H7 (cell line): ENCODE measurements at regions not wholly inside any gene's neighbourhood (a gene's known extent, or its start where the extent isn't known, plus 50 kb on each side); places are given as distances from the start of the nearest gene placed in this dataset.

Source experiments
- DNase-seq: peaks from one replicate; pipeline ENCODE4 v3.0.0; 2012
- H3K27me3 ChIP-seq: 2 replicates; pipeline ENCODE4 v1.6.0; 2011; ENCODE audit warnings: mild to moderate bottlenecking, low read length; ENCODE audit not compliant: control insufficient read depth, insufficient read depth
- H3K36me3 ChIP-seq: replicated peaks from 2 replicates; pipeline ENCODE4 v1.5.1; 2011; ENCODE audit warnings: low read length; ENCODE audit not compliant: control insufficient read depth, insufficient read depth
- H3K4me3 ChIP-seq: 2 replicates; pipeline ENCODE4 v1.5.1; 2011; ENCODE audit warnings: low read depth, mild to moderate bottlenecking, control low read depth, low read length, moderate library complexity; ENCODE audit not compliant: insufficient read depth

DNA sequence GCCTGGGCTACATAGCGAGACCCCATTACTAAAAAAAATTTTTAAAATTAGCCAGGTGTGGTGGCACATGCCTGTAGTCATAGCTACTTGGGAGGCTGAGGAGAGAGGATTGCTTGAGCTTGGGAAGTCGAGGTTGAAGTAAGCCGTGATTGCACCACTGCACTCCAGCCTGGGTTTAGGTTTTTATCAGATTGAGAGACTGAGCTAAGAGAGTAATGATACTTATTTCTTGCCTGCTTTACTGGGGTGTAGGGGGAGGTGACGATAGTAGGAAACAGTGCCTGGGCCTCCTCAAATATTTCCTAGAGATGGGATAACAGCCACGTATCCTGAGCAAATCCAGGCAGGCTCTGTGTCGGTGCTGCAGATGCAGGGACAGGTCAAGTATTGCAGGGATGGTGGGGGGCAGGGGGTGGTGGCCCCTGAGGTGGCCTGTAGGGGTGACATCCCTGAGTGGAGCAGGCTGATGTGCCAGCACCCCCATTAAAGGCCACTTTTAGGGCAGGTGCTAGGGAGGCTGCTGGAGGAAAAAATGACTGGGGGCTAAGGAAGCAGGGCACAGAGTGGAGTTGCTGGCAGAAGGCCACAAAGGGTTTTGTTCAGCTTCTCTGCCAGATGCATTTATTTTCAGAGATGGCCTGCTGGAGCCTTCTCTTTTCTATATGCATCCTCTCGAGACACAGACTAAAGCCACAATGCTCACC lies 130.5 kb downstream of the RHOU start:
- DNase-seq: no peak
- no peaks in the 10 kb centered on the region for H3K27me3 ChIP-seq
- no peak overlapping the region for H3K4me3 ChIP-seq
- no peaks in the 10 kb centered on the region for H3K36me3 ChIP-seq

DNA sequence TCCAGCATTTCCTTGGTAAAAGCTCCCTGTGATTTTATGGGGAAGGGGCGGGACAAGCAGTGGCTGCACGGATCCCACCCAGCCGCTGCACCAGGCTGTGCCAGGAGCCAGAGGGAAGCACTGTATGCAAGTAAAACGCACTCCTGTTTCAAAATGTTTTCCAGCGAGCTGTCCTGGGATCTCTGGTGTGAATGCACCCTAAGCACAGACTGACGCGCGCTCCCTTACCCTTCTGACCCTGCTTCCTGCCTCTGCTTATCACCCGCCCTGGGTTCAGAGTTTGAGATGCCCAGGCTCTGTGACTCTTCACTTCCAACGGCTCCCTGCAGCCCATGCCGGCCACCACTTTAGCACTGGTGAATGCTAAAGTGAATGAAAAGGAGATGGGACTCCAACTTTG lies 131.2 kb downstream of the RHOU start:
- Histone ChIP-seq H3K36me3 (no peaks in the 10 kb centered on the region), H3K27me3 (no peaks in the 10 kb centered on the region), H3K4me3 (no peak overlapping the region)
- peak; percentile 38 for DNase-seq

DNA sequence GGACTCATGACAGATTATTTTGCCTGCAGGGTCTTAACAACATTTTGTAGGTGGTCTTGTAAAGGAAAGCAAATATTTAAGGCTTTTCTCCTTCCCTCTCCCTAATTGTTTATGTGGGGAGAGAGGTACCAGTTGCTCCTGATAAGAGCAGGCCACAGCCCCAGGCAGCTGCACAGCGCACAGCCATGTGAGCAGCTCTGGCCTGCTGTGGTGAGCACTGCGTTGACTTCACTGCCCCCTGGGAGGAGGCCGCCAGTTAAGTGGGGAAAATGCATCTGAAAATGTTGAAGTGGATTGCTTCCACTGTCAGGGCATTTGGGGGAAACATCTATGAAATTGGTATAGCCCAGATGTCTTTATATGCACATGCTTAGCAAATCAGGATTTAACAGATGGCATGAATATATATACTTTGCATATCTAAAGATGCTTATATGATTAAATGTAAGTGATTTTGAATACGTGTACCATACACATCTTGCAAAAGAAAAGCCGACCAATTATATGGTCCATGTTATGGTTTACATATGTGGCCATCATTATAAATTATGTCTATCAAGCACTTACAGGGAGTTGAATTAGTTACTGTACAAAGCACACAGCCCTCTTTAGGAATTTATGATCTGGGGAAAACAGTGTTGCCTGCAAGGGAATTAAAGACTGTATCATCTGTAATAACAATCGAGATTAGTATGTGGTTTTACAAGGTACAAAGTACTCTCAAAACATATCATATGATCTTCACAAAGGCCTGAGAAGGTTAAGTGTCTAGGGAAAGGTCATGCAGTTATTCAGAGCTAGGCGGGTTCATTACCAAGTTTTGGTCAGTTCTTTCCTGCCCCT lies 132.1 kb downstream of the RHOU start:
- DNase-seq: no peak

DNA sequence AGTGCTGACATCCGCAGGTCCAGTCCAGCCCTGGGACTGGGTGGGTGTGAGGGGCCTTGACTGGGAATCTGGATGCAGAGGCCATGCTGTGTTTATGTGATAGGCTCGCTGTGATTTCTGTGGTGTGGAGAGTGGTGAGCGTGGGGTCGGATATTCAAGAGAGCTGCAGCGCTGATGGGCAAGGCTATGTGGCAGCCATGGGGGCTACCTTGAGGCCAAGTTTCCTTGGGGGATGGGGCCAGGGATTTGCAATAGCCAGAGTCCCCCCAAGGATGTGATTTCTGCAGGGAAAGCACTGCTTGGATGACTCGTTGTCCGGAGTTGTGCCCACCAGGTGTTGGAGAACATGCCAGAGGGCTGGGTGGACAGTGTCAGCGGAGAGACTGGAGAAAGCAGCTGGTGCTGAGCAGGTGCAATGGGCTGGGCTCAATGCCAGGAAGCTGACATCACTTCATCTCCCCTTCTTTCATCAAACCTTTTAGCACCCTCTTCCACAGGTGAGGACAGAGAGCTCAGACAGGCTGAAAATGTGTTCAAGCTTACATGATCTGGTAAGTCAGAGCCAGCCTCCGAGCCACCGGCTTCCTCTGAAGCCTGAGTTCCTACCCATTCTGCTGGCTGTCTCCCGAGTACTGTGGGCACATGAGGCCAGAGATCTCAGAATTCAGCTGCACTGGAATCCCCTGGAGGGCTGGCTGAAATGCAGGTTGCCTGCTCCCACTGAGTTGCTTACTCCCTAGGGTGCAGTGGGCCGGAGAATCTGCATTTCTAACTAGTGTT lies 132.9 kb downstream of the RHOU start:
- no peak for DNase-seq
- no peaks in the 10 kb centered on the region for H3K27me3 ChIP-seq
- no peaks in the 10 kb centered on the region for H3K36me3 ChIP-seq
- no peak overlapping the region for H3K4me3 ChIP-seq

More for the DNA sequence above, 132.1 kb downstream of the RHOU start:
- no peak overlapping the region for H3K4me3 ChIP-seq
- no peaks in the 10 kb centered on the region for H3K36me3 ChIP-seq
- no peaks in the 10 kb centered on the region for H3K27me3 ChIP-seq

DNA sequence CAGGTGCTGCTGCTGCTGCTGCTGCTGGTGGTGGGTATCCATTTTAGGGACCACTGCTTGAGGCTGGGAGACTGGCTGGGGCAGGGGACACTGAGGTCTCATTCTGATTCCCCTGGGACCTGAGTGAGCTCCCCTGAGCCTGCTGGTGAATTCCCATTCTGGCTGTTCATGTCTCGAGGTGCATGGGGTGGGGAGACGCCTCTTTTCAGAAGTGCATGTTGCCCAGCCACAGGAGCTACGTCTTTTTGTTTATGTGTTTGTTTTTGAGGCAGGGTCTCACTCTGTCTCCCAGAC lies 133.4 kb downstream of the RHOU start:
- Histone ChIP-seq H3K27me3 (no peaks in the 10 kb centered on the region), H3K4me3 (no peak overlapping the region), H3K36me3 (no peaks in the 10 kb centered on the region)
- no peak for DNase-seq

DNA sequence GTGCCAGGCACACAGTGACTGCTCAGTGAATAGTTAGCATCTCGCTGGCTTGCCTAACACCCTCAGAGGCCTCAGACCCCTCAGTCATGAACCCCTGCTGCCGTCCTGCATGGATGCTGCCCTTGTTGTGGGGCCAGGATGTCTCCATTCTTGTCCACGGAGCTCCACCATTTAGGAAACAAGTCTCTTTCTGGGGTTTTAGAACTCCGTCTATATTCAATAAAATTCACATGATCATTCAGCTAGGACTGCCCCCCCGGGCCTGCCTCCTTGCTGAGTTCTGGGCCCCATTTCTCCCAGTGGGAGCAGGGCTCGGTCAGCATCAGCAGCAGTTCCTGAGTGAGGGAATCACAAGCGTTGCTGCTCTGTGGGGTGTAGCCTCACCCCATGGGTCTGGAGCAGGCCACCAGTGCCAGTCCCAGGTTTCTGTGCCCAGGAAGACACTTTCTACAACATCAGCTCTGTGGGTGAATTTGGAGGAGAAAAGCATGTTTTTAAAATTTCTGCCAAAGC lies 134.1 kb downstream of the RHOU start:
- Histone ChIP-seq H3K4me3 (no peak overlapping the region), H3K27me3 (no peaks in the 10 kb centered on the region), H3K36me3 (no peaks in the 10 kb centered on the region)
- DNase-seq: no peak

DNA sequence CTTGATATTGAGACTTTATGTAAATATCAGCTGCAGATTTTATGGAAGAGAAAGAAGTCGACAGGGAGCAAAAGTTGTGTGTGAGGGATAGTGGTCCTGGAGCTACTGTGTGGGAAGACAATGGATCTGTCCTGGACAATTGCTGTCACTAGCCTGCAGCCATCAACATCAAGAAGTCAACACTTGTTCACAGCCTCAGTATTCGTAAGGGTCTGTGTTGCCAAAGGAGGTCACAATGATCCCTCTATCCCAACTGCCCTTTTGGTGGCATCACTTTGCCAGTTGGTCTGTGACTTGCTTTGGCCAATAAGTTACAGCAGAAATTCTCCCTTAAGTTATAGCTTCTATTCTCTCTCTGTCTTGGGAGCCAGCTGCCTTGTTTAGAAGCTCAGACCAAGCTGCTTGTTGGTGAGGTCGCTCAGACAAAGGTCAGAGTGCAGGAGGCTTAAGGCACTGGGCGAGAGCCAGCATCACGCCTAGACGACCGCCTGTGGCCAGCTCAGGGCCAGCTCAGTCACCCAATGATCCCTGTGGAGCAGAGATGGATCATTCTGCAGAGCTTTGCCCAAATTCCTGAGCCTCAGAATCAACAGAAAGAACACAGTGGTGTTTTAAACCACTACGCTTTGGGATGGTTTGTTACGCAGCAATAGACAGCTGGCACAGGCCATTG lies 134.9 kb downstream of the RHOU start:
- no peak overlapping the region for H3K4me3 ChIP-seq
- DNase-seq: no peak
- H3K36me3 ChIP-seq: no peaks in the 10 kb centered on the region
- no peaks in the 10 kb centered on the region for H3K27me3 ChIP-seq

DNA sequence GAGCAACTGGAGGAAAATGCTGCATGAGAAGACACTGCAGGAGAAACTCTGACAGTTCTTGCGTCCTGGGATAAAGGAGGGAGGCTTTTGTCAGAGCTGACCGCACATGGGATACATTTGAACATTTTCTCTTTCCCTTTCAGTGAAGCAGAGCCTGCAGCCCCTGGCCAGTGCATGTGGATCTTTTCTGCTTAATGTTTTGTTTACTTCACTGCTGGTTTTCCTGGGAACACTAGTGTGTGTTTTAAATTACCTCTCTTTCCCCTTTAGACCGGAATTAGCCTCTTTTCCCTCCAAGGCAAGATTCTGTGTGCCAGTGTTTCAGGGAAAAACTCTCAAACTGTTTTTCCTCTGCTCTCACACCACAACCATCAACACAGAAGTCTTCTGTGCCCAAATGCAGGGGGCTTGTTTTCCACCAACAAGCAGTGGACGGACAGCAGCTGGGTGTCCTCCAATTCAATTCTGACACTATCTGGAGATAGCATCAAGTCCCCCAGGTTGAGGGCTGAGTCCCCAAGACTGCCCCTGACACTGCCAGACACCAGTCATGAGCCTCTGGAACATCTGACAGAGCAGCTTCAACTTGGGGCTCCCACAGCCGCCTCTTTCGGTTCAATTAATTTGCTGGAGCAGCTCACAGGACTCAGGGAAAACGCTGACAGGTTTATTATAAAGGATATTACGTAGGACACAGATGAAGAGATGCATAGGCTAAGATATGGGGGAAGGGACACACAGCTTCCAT lies 136.2 kb downstream of the RHOU start:
- no peaks in the 10 kb centered on the region for H3K27me3 ChIP-seq
- H3K36me3 ChIP-seq: no peaks in the 10 kb centered on the region
- H3K4me3 ChIP-seq: no peak overlapping the region
- no peak for DNase-seq

DNA sequence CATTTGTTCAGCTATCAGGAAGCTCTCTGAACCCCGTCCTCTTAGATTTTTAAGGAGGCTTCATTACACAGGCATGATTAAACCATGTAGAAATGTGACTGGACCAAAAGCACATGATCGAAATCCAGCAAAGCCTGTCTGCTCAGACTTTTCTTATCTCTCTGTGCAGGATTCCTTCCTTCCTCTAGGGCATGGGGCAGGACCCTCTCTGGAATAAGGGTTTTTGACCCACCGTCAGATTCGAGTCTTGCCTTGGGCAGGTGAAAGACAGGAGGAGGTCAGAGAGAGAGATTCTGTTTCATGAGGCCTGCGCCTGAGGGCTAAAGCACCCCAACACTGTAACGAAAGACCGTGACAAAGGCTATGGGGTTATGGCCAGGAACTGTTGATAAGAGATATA lies 136.8 kb downstream of the RHOU start:
- no peak for DNase-seq
- H3K36me3 ChIP-seq: no peaks in the 10 kb centered on the region
- H3K4me3 ChIP-seq: no peak overlapping the region
- no peaks in the 10 kb centered on the region; the same call in 1 of the 2 replicates for H3K27me3 ChIP-seq

DNA sequence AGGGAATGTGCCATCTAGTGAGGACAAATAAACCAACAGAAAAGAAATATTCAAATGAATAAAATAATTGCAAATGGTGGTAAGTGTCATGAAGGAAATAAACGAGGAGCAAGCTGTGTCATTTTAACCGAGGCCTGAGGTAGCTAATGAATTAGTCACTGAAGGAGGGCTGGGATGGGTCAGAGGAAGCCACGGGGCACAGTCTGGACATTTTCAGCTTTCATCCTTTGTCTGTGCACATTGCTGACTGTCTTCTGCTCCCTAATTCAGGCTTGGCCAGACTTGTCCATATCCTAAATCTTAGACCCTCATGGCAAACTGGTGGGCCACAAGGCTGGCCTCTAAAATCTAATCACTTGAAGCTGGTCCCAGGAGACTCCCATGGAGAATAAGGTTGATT lies 138.4 kb downstream of the RHOU start:
- H3K27me3 ChIP-seq: no peaks in the 10 kb centered on the region; the same call in 1 of the 2 replicates
- no peak for DNase-seq
- H3K4me3 ChIP-seq: no peak overlapping the region
- no peaks in the 10 kb centered on the region for H3K36me3 ChIP-seq

DNA sequence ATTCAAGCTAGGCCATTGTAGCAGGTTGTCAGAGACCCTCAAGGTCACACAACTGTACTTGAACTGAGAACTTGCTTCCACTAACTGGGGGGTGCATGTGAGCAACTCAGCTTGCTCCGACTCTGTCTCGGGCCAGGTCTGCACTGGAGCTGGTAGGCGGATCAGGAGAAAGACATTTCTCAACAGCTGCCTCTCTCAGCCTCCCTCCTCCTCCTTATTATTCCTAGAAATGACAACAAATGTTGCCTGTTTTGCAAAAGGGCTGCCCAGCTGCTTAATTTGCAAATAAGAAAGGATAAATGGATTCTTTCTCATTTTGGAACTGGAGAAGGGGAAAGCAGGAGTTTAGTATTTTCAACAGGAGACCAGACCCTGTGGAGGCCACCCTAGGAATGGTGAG lies 140.5 kb downstream of the RHOU start:
- DNase-seq: no peak
- Histone ChIP-seq H3K27me3 (no peaks in the 10 kb centered on the region; the same call in 1 of the 2 replicates), H3K4me3 (no peak overlapping the region), H3K36me3 (no peaks in the 10 kb centered on the region)

DNA sequence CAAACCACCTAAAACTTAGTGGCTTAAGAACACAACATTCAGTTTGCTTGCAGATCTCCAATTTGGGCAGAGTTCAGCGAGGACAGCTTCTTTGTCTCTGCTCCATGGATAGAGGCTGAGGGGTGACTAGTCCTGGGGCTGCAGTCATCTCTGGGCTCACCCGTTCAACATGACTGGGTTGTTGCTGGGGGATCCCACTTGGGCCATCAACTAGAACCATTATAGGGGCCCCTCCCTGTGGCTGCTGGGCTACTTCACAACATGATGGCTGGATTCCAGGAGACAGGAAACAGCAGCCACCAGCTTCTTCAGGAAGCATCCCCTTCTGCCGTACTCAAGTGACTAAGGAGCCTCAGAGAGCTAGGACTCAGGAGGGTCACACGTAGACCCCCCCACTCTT lies 140.9 kb downstream of the RHOU start:
- no peak for DNase-seq
- no peaks in the 10 kb centered on the region; the same call in 1 of the 2 replicates for H3K27me3 ChIP-seq
- no peaks in the 10 kb centered on the region for H3K36me3 ChIP-seq
- no peak overlapping the region for H3K4me3 ChIP-seq

DNA sequence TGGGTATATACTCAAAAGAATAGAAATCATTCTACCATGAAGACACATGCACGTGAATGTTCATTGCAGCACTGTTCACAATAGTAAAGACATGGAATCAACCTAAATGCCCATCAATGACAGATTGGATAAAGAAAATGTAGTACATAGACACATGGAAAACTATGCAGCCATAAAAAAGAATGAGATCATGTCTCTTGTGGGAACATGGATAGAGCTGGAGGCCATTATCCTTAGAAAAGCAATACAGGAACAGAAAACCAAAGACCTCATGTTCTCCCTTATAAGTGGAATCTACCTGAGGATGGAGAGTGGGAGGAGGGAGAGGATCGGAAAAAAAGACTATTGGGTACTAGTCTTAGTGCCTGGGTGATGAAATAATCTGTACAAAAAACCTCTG lies 143.9 kb downstream of the RHOU start:
- no peak for DNase-seq
- no peak overlapping the region for H3K4me3 ChIP-seq
- no peaks in the 10 kb centered on the region for H3K36me3 ChIP-seq
- no peaks in the 10 kb centered on the region; the same call in 1 of the 2 replicates for H3K27me3 ChIP-seq
